ENCODE measurements at regions not wholly inside any gene's neighbourhood (a gene's known extent, or its start where the extent isn't known, plus 50 kb on each side); places are given as distances from the start of the nearest gene placed in this dataset.

- no peaks in the 10 kb centered on the region for H3K9me3 ChIP-seq (ENCODE audit: low read depth, low read length, poor library complexity, severe bottlenecking)
- H3K36me3 ChIP-seq (ENCODE audit: insufficient read depth, low read length, poor library complexity, severe bottlenecking), result no peaks in the 10 kb centered on the region
- peak overlapping the region; percentile 41 for H3K27ac ChIP-seq (ENCODE audit: low read depth, low read length, poor library complexity, severe bottlenecking)
- H3K27me3 ChIP-seq (replicated peaks; ENCODE audit: insufficient read depth, low read depth, low read length, poor library complexity), result no peaks in the 10 kb centered on the region
- CTCF ChIA-PET, result no interaction called here
- peak; percentile 88 for DNase-seq (ENCODE audit: low spot score)
- intact Hi-C loops (cut with micrococcal nuclease; ENCODE audit: unreplicated experiment), result loop anchor here (5.0 kb wide), 1 partner anchor 63 kb away; no protein-coding TSS in a partner anchor
- peaks cover 13% of the 10 kb centered on the region for H3K4me1 ChIP-seq (ENCODE audit: insufficient read depth, low read length, poor library complexity, severe bottlenecking)
- POLR2A ChIA-PET (ENCODE audit: low non-redundant PET), result no interaction called here
- no TSS peak for BruUV-seq (replicated peaks)
- H3K4me3 ChIP-seq (ENCODE audit: low read depth, low read length, poor library complexity, severe bottlenecking), result peak overlapping the region; percentile 26
- TF ChIP-seq CTCF (conservative IDR thresholded peaks at IDR 0.05; ENCODE audit: low read depth, low read length), result no peak
- no peak for TF ChIP-seq EZH2 (IDR thresholded peaks at IDR 0.05; ENCODE audit: borderline replicate concordance, low read depth, low read length, poor library complexity, severe bottlenecking)
Observed at GRCh38 chr14:55514819-55515490, 65.1 kb upstream of the KTN1 start.

- ChIA-PET CTCF (no interaction called here), POLR2A (ENCODE audit: low non-redundant PET) (no interaction called here)
- Histone ChIP-seq H3K9me3 (ENCODE audit: low read depth, low read length, poor library complexity, severe bottlenecking) (no peaks in the 10 kb centered on the region), H3K4me3 (ENCODE audit: low read depth, low read length, poor library complexity, severe bottlenecking) (no peak overlapping the region), H3K36me3 (ENCODE audit: insufficient read depth, low read length, poor library complexity, severe bottlenecking) (no peaks in the 10 kb centered on the region), H3K4me1 (ENCODE audit: insufficient read depth, low read length, poor library complexity, severe bottlenecking) (peaks cover 13% of the 10 kb centered on the region), H3K27me3 (replicated peaks; ENCODE audit: insufficient read depth, low read depth, low read length, poor library complexity) (no peaks in the 10 kb centered on the region), H3K27ac (ENCODE audit: low read depth, low read length, poor library complexity, severe bottlenecking) (no peak overlapping the region)
- intact Hi-C loops (cut with micrococcal nuclease; ENCODE audit: unreplicated experiment), result no loop called here
- no TSS peak for BruUV-seq (replicated peaks)
- DNase-seq (ENCODE audit: low spot score), result no peak
- TF ChIP-seq EZH2 (IDR thresholded peaks at IDR 0.05; ENCODE audit: borderline replicate concordance, low read depth, low read length, poor library complexity, severe bottlenecking), result no peak
- no peak for TF ChIP-seq CTCF (conservative IDR thresholded peaks at IDR 0.05; ENCODE audit: low read depth, low read length)
Observed at GRCh38 chr14:55516776-55517175, 63.2 kb upstream of the KTN1 start.

- DNase-seq (ENCODE audit: low spot score), result no peak
- Histone ChIP-seq H3K27ac (ENCODE audit: low read depth, low read length, poor library complexity, severe bottlenecking) (no peak overlapping the region), H3K36me3 (ENCODE audit: insufficient read depth, low read length, poor library complexity, severe bottlenecking) (no peaks in the 10 kb centered on the region), H3K27me3 (replicated peaks; ENCODE audit: insufficient read depth, low read depth, low read length, poor library complexity) (no peaks in the 10 kb centered on the region), H3K4me1 (ENCODE audit: insufficient read depth, low read length, poor library complexity, severe bottlenecking) (peaks cover 13% of the 10 kb centered on the region), H3K4me3 (ENCODE audit: low read depth, low read length, poor library complexity, severe bottlenecking) (no peak overlapping the region), H3K9me3 (ENCODE audit: low read depth, low read length, poor library complexity, severe bottlenecking) (no peaks in the 10 kb centered on the region)
- ChIA-PET CTCF (no interaction called here), POLR2A (ENCODE audit: low non-redundant PET) (no interaction called here)
- no peak for TF ChIP-seq CTCF (conservative IDR thresholded peaks at IDR 0.05; ENCODE audit: low read depth, low read length)
- no peak for TF ChIP-seq EZH2 (IDR thresholded peaks at IDR 0.05; ENCODE audit: borderline replicate concordance, low read depth, low read length, poor library complexity, severe bottlenecking)
- no TSS peak for BruUV-seq (replicated peaks)
- intact Hi-C loops (cut with micrococcal nuclease; ENCODE audit: unreplicated experiment), result no loop called here
Observed at GRCh38 chr14:55518391-55518790, 61.6 kb upstream of the KTN1 start.

All from A673 (cell line).